Medulla oblongata (tissue), 1 donor: ENCODE measurements at regions not wholly inside any gene's neighbourhood (a gene's known extent, or its start where the extent isn't known, plus 50 kb on each side); places are given as distances from the start of the nearest gene placed in this dataset.
A peak's percentile ranks its signal among the peaks of the same experiment; 100 is the strongest.
"Not testable (repeated sequence)": the region's sequence is repeated elsewhere in the genome, so short reads cannot be mapped to it uniquely, and the experiment has no call there.

Experiments used
- DNase-seq: peaks from one replicate; pipeline ENCODE4 v3.0.0-alpha.2; 2015; ENCODE audit errors: extremely low spot score

GRCh38 chr5:88666761-88667495 is 216.1 kb downstream of the MEF2C start:
- DNase-seq: peak; percentile 64

DNA sequence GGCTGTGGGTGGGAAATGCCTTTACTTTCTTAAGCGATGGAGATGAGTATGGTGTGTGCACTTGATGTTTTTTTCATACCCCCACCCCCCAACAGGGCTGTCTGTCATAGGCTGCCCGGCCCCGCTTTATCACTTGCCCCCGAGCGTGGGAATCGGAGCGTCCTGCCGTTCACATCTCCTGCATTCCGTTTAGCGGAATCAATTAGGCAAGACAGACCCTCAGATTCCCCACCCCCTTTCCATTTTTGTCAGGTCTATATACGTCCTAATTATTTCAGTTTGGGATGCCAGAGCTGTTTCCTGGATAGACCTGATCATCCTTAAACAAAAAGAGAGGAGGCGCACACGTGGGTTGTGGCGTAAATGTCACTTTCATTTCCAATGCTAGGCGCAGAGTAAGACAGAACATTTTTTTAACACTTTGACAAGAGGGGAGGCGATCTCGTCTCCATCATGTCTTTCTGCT is 217.2 kb downstream of the MEF2C start:
- peak; percentile 84 for DNase-seq

GRCh38 chr5:88664645-88665044 is 218.3 kb downstream of the MEF2C start:
- DNase-seq: peak; percentile 32

- DNase-seq: peak; percentile 87
Observed at GRCh38 chr5:88663793-88664216, 219.2 kb downstream of the MEF2C start.

GRCh38 chr5:88662846-88663245 is 220.1 kb downstream of the MEF2C start:
- DNase-seq: no peak

DNA sequence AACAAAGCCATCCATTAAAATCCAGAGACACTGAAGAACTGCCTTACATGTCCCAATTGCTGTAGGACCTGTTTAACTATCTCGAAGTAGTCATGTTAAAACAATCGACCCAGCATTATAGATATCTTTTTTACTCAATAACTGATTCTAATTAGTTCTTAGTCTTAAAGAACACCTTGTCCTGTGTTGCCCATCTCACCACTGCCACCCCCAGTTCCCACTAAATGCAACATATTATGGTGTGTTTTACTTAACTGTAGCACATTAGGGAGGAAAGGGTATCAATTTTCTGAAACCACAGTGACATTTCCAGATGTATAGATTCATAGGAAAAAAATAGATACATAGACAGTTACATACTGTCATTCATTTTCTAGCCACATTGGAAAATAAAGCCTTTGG is 221.2 kb downstream of the MEF2C start:
- DNase-seq: no peak

DNA sequence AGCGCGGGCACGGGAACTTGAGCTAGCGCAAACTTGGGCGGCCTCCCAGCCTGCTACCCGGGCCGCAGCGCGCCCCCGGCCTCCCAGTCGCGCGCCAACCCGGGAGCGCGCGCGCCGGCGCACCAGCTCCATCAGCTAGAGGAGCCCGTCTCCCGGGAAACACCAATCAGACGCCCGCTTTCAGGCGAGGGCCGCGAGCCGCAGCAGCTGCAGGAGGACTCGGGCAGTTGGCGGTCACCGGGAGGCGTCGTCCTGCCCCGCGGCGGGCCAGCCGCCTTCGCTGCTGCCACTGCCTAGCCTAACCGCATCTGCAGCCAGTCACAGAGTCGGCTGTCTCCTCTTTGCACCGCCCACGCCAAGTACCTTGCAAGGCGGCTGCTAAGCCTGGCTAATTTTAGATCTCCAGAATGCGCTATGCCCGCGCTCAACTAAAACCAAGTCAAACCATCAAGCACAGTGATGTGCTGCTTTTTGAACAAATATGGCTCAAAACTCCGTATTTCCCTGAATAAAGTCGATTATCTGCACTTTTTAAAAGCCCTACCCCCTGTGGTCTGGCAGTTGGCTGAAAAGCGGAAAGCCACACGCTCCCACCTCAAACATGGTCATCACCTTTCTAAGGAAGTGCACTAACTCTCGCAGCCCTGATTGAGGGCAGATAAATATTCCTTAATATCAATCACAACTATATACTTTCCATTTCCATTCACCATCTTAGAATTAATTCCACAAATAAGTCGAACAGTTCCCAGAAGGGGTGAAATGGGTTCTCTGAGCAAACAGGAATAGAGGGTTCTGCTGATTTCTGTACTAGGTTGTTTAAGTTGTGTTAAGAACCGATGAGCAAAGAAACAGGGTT is 221.8 kb downstream of the MEF2C start:
- peak; percentile 96 for DNase-seq

DNA sequence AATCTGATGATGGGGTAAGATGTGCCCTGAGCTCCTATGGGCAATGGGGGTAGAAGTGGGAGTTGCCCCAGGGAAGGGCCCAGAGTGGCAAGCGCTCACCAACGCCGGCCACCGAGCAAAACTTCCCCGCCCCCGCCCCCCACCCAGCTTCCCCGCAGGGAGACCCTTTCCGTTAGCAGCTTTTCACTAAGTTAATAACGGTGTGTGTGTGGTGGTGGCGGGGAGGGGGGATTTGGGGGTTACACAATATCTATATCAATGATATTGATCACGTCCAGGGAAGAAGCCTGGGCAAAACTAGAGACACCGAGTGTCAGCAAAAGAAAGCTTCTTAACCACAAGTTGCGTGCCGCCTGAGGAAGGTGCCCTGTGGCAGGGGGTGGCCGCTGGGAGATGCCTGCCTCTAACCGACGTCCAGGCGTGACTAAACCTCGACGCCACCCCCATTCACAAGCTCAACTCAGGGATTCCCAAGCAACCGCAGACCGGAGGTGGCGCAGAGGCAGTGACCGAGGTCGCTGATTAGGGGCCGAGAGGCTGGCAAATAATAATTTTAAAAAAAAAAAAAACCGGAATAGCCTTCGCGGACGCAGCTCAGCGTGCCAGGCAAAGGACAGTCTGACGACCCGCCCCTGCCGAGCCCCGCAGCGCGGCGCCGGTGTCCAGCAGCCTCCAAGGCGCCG is 222.6 kb downstream of the MEF2C start:
- DNase-seq: no peak

GRCh38 chr5:88659529-88660263 is 223.3 kb downstream of the MEF2C start:
- DNase-seq: peak; percentile 73

DNA sequence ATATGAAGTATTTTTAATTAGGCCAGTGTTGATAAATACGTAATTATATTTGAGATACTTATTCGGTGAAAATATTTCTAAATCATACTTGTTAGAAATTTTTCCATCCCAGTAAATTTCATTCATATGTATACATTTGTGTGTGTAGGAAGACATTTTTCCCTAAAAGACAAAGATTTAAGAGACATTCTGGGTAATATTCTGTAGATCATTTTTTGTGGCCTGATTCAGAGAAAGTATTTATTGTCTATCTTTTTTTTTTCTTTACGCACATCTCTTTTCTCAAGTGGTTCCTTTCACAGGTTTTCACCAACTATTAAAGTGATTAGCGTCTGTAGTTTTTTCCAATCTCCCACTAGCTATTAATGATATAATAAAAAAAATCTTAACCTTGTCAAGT is 224.1 kb downstream of the MEF2C start:
- DNase-seq: peak; percentile 27

- peak; percentile 35 for DNase-seq
Observed at GRCh38 chr5:88657906-88658775, 224.8 kb downstream of the MEF2C start.

DNA sequence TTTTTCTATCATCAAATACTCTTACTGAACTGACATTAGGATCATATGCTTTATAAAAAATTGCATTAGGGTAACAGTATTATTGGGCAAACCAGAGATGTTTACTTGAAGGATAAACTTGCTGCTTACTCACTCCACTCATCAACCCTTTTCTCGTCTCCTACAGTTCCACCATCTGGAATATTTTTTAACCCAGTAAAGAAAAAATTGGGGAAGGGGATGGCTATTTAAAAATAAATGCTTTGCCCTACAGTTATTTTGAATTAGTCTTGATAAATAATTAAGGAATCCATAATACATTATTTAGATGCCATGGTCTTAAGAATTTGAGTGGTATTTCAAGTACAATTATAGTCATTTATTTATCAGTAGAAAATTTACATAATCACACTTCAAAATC is 225.8 kb downstream of the MEF2C start:
- DNase-seq: no peak

DNA sequence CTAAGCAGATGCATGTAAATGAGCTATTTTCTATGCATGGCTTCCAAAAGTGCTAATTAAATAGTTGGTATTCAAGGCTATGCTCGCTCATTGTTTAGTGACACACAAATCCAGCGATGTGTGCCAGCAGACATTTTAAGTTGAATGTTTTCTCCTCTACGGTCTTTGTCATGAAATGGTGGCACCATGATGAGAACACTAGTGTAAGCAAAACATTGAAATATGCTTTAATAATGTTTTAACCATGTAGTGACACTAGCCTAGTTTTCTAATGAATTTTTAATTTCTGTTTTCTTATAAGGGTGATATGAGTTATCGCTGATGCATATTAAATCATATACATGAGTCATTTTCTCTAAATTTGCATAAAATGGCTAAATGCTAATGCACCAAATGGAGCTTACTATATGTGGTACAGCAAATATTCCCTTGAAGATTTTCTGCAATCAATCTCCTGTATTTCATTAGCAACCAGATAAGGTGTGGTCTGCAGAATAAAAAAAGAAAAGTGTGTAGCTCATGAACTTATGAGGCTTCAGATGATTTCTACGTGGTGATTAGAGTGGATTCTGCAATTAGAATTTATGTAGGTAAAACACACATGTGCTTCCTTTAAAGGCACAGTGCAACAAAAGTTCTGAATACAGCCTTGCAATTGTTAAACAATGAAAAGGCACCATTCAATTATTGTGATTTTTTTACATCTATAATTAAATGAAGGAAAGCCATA is 226.6 kb downstream of the MEF2C start:
- DNase-seq: peak; percentile 81

DNA sequence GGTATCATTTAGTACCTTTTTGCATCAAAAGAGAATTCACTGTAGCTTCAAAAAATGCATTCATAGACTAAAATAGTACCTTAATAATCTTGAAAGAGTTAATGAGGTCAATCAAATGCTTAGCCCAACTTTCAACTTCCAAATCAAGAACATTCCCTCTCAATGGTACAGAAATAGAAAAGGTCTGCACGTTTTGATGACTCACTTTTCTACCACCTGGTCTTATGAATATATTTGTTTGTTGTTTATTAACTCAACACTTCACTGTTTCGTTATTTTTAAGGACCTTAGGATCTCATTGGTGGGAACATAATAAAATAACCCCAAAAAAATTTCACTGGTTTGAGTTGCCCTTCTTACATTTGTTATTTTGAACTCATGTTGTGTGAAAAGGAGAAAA is 229.5 kb downstream of the MEF2C start:
- DNase-seq: no peak

GRCh38 chr5:88647901-88648300 is 235.1 kb downstream of the MEF2C start:
- no peak for DNase-seq

GRCh38 chr5:88646866-88647265 is 236.1 kb downstream of the MEF2C start:
- DNase-seq: no peak

- no peak for DNase-seq
Observed at GRCh38 chr5:88644676-88645075, 238.3 kb downstream of the MEF2C start.

DNA sequence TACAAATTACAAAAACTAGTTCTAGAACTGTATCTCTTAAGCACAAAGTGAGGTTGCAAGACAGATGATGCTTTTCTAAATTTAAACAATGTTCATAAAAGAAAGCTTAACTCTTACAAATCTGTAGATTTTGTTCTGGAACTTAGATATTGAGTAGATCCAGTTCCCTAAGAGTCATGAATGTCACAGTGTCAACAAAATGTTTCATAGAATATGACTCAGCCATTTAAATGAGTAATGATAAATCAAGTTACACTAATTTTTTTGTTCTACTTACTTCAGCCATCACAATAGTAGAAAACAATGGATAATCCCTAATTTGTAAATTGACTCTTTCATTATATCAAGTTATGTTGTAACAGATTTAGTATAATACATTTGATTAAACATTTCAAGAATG is 239.7 kb downstream of the MEF2C start:
- no peak for DNase-seq

GRCh38 chr5:88634014-88634413 is 249.0 kb downstream of the MEF2C start:
- no peak for DNase-seq

GRCh38 chr5:88622890-88623289 is 260.1 kb downstream of the MEF2C start:
- not testable (repeated sequence) for DNase-seq
